Hepatocyte (in vitro differentiated cells): ENCODE measurements at regions not wholly inside any gene's neighbourhood (a gene's known extent, or its start where the extent isn't known, plus 50 kb on each side); places are given as distances from the start of the nearest gene placed in this dataset.

Experiments used
- DNase-seq: peaks from one replicate; pipeline ENCODE4 v3.0.0-alpha.2; 2016; ENCODE audit warnings: low spot score
- H2AFZ ChIP-seq: fragments of 200-600 bp; sonication (generic); 2 replicates; pipeline ENCODE4 v1.6.0; 2016; ENCODE audit warnings: antibody characterized with exemption, mild to moderate bottlenecking
- H3K27ac ChIP-seq: fragments of 200-600 bp; sonication (generic); 2 replicates; pipeline ENCODE4 v1.5.1; 2016; ENCODE audit warnings: mild to moderate bottlenecking
- H3K27me3 ChIP-seq: fragments of 200-600 bp; sonication (generic); 2 replicates; pipeline ENCODE4 v1.6.1; 2016
- H3K36me3 ChIP-seq: fragments of 200-600 bp; sonication (generic); replicated peaks from 2 replicates; pipeline ENCODE4 v1.5.1; 2016; ENCODE audit warnings: low read depth; ENCODE audit not compliant: insufficient read depth
- H3K4me1 ChIP-seq: fragments of 200-600 bp; sonication (generic); 2 replicates; pipeline ENCODE4 v1.5.1; 2016; ENCODE audit warnings: mild to moderate bottlenecking, moderate library complexity; ENCODE audit not compliant: insufficient read depth
- H3K4me2 ChIP-seq: fragments of 200-600 bp; sonication (generic); 2 replicates; pipeline ENCODE4 v1.6.0; 2016
- H3K4me3 ChIP-seq: fragments of 200-600 bp; sonication (generic); 2 replicates; pipeline ENCODE4 v1.5.1; 2016; ENCODE audit warnings: mild to moderate bottlenecking
- H3K79me2 ChIP-seq: fragments of 200-600 bp; sonication (generic); 2 replicates; pipeline ENCODE4 v1.6.0; 2017; ENCODE audit warnings: mild to moderate bottlenecking
- H3K9me2 ChIP-seq: fragments of 200-600 bp; sonication (generic); replicated peaks from 2 replicates; pipeline ENCODE4 v1.6.0; 2017; ENCODE audit warnings: mild to moderate bottlenecking; ENCODE audit not compliant: insufficient read depth
- H3K9me3 ChIP-seq: fragments of 200-600 bp; sonication (generic); 2 replicates; pipeline ENCODE4 v1.5.1; 2016; ENCODE audit warnings: low read depth, mild to moderate bottlenecking
- H4K20me1 ChIP-seq: fragments of 200-600 bp; sonication (generic); 2 replicates; pipeline ENCODE4 v1.6.0; 2016; ENCODE audit warnings: mild to moderate bottlenecking; ENCODE audit not compliant: insufficient read depth, poor library complexity, severe bottlenecking
- EZH2 ChIP-seq: fragments of 200-600 bp; sonication (generic); IDR thresholded peaks from 2 replicates; pipeline ENCODE4 v1.6.1; 2016; ENCODE audit warnings: antibody characterized with exemption, mild to moderate bottlenecking, borderline replicate concordance
- EZH2phosphoT487 ChIP-seq: fragments of 200-600 bp; sonication (generic); IDR thresholded peaks from one replicate; pipeline ENCODE4 v1.6.1; 2018; ENCODE audit warnings: antibody characterized with exemption, mild to moderate bottlenecking, low read depth, moderate library complexity; ENCODE audit not compliant: unreplicated experiment, severe bottlenecking
- WGBS: methylation state at CpG from one replicate; pipeline ENCODE4 v1.1.6; 2016; ENCODE audit warnings: low lambda C conversion rate; ENCODE audit errors: missing lambda C conversion rate; 5-methylcytosine and 5-hydroxymethylcytosine counted together
- TF ChIP-seq, protein P1 (sequence below): fragments of 200-600 bp; sonication (generic); IDR thresholded peaks from 2 replicates; pipeline ENCODE4 v1.5.1; 2016; ENCODE audit warnings: antibody characterized with exemption, mild to moderate bottlenecking; ENCODE audit not compliant: poor library complexity

DNA sequence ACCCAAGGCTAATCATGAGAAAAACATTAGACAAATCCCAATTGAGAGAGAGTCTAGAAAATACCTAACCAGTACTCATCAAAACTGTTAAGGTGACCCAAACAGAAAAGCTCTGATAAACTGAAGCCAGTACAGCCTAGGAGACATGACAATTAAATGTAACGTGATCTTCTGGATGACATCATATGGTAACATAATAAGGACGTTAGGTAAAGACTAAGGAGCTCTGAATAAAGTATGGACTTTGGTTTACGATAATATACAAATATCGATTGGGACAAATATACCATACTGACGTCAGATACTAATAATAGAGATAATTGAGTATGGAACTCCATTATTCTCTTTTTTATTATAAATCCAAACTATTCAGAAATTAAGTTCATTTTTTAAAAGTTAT is 561.1 kb upstream of the STEAP1 start:
- Histone ChIP-seq H3K27me3 (no peaks in the 10 kb centered on the region), H3K27ac (no peak overlapping the region), H3K36me3 (no peaks in the 10 kb centered on the region), H3K4me1 (no peaks in the 10 kb centered on the region), H3K4me2 (no peak overlapping the region), H3K4me3 (no peak overlapping the region), H3K79me2 (no peaks in the 10 kb centered on the region), H2AFZ (no peak overlapping the region), H3K9me2 (no peaks in the 10 kb centered on the region), H3K9me3 (no peaks in the 10 kb centered on the region), H4K20me1 (no peaks in the 10 kb centered on the region)
- TF ChIP-seq, protein P1, sequence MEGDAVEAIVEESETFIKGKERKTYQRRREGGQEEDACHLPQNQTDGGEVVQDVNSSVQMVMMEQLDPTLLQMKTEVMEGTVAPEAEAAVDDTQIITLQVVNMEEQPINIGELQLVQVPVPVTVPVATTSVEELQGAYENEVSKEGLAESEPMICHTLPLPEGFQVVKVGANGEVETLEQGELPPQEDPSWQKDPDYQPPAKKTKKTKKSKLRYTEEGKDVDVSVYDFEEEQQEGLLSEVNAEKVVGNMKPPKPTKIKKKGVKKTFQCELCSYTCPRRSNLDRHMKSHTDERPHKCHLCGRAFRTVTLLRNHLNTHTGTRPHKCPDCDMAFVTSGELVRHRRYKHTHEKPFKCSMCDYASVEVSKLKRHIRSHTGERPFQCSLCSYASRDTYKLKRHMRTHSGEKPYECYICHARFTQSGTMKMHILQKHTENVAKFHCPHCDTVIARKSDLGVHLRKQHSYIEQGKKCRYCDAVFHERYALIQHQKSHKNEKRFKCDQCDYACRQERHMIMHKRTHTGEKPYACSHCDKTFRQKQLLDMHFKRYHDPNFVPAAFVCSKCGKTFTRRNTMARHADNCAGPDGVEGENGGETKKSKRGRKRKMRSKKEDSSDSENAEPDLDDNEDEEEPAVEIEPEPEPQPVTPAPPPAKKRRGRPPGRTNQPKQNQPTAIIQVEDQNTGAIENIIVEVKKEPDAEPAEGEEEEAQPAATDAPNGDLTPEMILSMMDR, result no peak
- TF ChIP-seq EZH2 (no peak), EZH2phosphoT487 (no peak)
- DNase-seq, result no peak
- 80% methylated on average over 5 of the region's 5 CpGs for WGBS

DNA sequence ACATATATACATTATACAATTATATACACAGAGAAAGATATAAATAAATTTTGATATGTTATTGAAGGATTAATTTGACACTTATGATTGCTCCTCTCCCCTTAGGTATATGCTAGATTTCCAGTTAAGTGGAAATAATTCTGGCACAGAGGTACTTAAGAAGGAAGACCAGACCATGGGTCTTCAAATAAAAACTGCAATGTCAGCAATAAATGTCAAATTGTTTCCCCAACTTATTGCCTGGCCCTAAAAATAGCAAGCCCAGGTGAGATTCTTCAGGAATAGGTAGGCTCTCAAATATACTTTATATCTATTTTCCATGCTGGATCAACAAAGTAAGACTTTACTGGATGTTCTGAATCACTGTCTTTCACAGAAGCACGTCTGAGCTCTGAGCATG is 551.3 kb upstream of the STEAP1 start:
- Histone ChIP-seq H3K4me3 (no peak overlapping the region), H4K20me1 (no peaks in the 10 kb centered on the region), H3K36me3 (no peaks in the 10 kb centered on the region), H3K9me2 (no peaks in the 10 kb centered on the region), H3K9me3 (no peaks in the 10 kb centered on the region), H2AFZ (no peak overlapping the region), H3K27me3 (no peaks in the 10 kb centered on the region), H3K79me2 (no peaks in the 10 kb centered on the region), H3K4me2 (no peak overlapping the region), H3K27ac (no peak overlapping the region), H3K4me1 (no peaks in the 10 kb centered on the region)
- TF ChIP-seq EZH2, result no peak
- TF ChIP-seq EZH2phosphoT487, result no peak
- TF ChIP-seq, protein P1, result no peak
- DNase-seq, result no peak
- WGBS, result 81% methylated on average over 1 of the region's 1 CpG

DNA sequence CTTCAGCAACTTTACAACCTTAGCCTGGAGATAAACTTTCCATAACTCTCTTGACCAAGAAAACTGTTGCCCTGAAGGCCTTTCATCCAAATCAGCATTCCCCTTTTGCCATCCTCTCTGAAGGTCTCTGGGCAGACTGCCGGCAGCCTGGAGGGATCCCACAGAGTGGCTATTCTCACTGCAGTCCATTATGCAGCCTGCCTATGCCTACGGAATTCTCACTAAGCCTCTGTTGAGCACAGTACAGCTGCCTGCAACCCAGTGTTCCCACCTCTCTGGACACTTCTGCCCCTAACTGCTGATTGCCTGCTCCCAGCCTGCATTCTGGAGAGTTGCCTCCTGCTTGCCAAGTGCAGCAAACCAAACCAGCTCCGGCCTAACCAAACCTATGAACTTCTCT is 548.9 kb upstream of the STEAP1 start:
- no peak overlapping the region for H2AFZ ChIP-seq
- H3K9me3 ChIP-seq, result no peaks in the 10 kb centered on the region
- no peak overlapping the region for H3K27ac ChIP-seq
- no peaks in the 10 kb centered on the region for H3K36me3 ChIP-seq
- H3K79me2 ChIP-seq, result no peaks in the 10 kb centered on the region
- no peak for DNase-seq
- no peak overlapping the region for H3K4me2 ChIP-seq
- H3K4me3 ChIP-seq, result no peak overlapping the region
- no peaks in the 10 kb centered on the region for H4K20me1 ChIP-seq
- H3K4me1 ChIP-seq, result no peaks in the 10 kb centered on the region
- no peaks in the 10 kb centered on the region for H3K9me2 ChIP-seq
- TF ChIP-seq, protein P1, result no peak
- TF ChIP-seq EZH2, result no peak
- no peak for TF ChIP-seq EZH2phosphoT487
- no peaks in the 10 kb centered on the region for H3K27me3 ChIP-seq
- WGBS, result 58% methylated on average over 3 of the region's 3 CpGs

DNA sequence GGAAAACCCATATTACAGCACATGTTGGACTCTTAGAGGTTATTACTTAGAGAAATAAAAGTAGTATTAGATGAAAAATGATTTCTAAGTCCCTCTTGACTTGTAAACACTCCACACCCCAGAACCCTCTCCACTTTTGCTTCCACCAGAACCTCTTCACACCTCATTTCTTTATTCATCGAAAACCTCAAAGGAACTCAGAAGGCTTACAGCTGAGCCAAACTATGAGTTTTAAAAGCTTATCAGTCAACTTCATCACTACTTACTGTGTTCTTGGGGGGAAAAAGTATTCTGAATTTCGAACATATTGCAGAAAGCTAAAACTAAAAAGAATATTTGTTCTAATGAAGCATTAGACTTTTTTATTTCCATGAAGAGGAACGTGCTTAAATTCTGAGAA is 547.8 kb upstream of the STEAP1 start:
- Histone ChIP-seq H3K27ac (no peak overlapping the region), H3K79me2 (no peaks in the 10 kb centered on the region), H3K9me2 (no peaks in the 10 kb centered on the region), H3K4me1 (no peaks in the 10 kb centered on the region), H3K27me3 (no peaks in the 10 kb centered on the region), H3K4me3 (no peak overlapping the region), H3K9me3 (no peaks in the 10 kb centered on the region), H2AFZ (no peak overlapping the region), H4K20me1 (no peaks in the 10 kb centered on the region), H3K36me3 (no peaks in the 10 kb centered on the region), H3K4me2 (no peak overlapping the region)
- no peak for DNase-seq
- 77% methylated on average over 3 of the region's 3 CpGs for WGBS
- TF ChIP-seq EZH2phosphoT487 (no peak), EZH2 (no peak)
- TF ChIP-seq, protein P1, result no peak
